ENCODE measurements at regions not wholly inside any gene's neighbourhood (a gene's known extent, or its start where the extent isn't known, plus 50 kb on each side); places are given as distances from the start of the nearest gene placed in this dataset.

GRCh38 chr6:96465321-96465903 lies 56.2 kb upstream of the UFL1 start:
- peak in 1 of 2 experiments; percentile 10 for DNase-seq

GRCh38 chr6:96466147-96466863 lies 55.3 kb upstream of the UFL1 start:
- DNase-seq = no peak

GRCh38 chr6:96467814-96468213 lies 53.8 kb upstream of the UFL1 start:
- DNase-seq = no peak

- DNase-seq = no peak
Measured at GRCh38 chr6:96468281-96468680, 53.3 kb upstream of the UFL1 start.

- DNase-seq = no peak
Measured at GRCh38 chr6:96468681-96469224, 52.9 kb upstream of the UFL1 start.

GRCh38 chr6:96469312-96469711 lies 52.3 kb upstream of the UFL1 start:
- no peak for DNase-seq

- DNase-seq = no peak
Measured at GRCh38 chr6:96470296-96470695, 51.3 kb upstream of the UFL1 start.

Measured in activated CD4-positive, alpha-beta T cell treated with anti-CD3 and anti-CD28 coated beads, Interleukin-2, amount 50 U/mL, for 48 hours (primary cell).